HTR-8/SVneo (cell line): ENCODE measurements at regions not wholly inside any gene's neighbourhood (a gene's known extent, or its start where the extent isn't known, plus 50 kb on each side); places are given as distances from the start of the nearest gene placed in this dataset.

Experiments used
- DNase-seq: peaks from one replicate; pipeline ENCODE4 v3.0.0; 2011; ENCODE audit warnings: low spot score, mixed read lengths; ENCODE audit not compliant: insufficient read length
- FAIRE-seq: peaks from 2 replicates; lab custom pipeline; 2011; peaks lifted over from hg19 to GRCh38; lab: Jason Lieb, UNC

- peak; percentile 28 for FAIRE-seq
These were observed 385.0 kb upstream of the DDI1 start for GRCh38 chr11:103651341-103651998.

DNA sequence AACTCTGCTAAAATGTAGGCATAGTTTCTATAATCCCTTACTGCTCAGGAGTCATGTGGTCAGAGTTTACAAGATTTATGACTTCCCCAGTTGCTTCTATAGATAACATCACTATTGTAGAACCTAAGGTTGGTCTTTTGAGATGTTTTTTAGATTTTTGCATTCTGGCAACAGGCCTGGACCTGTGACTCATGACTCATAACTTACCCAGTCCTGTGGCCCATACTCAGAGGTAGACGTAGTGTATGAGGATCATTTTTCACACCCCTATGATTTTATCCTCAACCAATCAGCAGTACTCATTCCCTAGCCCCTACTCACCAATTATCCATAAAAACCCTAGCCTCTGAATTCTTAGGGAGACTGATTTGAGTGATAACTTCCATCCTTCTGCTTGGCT, 384.4 kb upstream of the DDI1 start:
- FAIRE-seq: peak; percentile 57
- DNase-seq: peak; percentile 67

More at GRCh38 chr11:103651341-103651998, 385.0 kb upstream of the DDI1 start:
- DNase-seq: no peak

GRCh38 chr11:103656382-103656781, 380.1 kb upstream of the DDI1 start:
- no peak for FAIRE-seq
- DNase-seq: no peak

DNA sequence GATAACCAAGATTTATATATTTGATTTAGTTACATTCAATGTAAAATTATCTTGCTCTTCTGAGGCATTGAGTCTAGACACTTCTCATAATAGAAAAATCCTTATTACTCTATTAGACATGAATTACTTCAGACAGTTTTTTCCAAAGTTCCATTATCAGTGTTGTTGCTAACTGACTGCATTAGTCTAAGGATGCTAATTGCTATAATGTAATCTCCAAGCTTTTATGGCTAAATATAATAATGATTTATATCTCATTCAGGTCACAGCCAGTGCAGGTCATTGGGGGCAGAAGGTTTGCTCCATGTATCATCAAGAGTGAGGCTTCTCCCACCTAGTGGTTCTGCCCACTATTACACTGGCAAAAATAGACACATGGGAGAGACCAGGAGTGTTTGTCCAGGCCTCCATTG, 377.2 kb upstream of the DDI1 start:
- FAIRE-seq (no peak), DNase-seq (peak; percentile 21)

DNA sequence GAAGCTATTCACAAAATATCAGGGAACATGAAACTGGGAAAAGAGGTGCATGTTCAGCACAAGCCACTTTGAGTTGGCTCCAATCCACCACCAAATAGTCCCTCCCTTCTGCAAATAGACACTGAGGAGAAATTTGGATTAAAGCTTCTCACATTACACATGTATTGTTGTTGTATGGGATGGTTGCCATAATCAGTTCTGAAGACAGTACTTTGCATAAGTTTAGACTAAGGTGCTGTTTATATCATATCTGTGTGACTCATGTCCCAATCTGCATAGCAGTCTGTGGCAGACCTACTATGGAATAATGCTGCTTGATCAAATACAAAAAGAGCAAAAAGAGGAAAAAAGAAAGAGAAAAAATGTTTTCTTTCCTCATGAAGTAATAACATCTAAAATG, 376.7 kb upstream of the DDI1 start:
- no peak for FAIRE-seq

DNA sequence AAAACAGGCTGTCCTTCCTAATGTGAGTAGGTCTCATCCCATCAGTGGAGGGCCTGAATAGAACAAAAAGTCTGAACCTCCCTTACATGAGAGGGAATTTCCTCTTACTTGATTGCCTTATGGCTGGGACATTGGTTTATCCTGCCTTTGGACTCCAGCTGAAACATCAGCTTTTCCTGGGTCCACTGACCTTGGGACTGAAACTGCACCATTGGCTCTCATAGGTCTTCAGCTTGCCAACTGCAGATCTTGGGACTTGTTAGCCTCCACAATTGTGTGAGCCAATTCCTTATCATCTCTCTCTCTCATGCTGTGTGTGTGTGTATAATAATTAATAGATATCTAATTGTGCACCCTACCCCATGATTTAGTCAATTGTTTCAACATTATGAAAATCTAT, 375.3 kb upstream of the DDI1 start:
- FAIRE-seq: no peak
- no peak for DNase-seq

More for the DNA sequence above, 376.7 kb upstream of the DDI1 start:
- no peak for DNase-seq

DNA sequence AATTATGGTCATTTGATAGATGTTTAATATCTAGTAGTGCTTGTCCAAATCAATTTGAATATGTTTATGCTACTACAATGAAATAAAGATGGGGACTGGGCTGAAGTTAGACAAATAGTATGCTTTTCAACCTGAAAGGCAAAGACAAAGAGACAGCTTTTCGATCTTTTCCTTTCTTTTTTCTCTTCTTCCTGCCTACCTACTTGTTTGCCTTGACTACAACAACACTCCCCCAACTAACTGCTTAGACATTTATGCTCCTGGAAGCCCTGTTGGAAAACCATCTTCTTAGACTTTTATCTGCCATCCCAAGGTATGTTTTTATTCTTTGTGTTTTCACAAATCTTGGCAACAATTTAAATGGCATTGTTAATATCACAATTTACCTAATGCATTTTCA, 374.4 kb upstream of the DDI1 start:
- FAIRE-seq (no peak), DNase-seq (no peak)

- no peak for DNase-seq
- no peak for FAIRE-seq
These were observed 373.6 kb upstream of the DDI1 start for GRCh38 chr11:103662880-103663279.

GRCh38 chr11:103668859-103669258, 367.6 kb upstream of the DDI1 start:
- FAIRE-seq (no peak), DNase-seq (no peak)

- DNase-seq (no peak), FAIRE-seq (no peak)
These were observed 365.2 kb upstream of the DDI1 start for GRCh38 chr11:103671143-103671651.

DNA sequence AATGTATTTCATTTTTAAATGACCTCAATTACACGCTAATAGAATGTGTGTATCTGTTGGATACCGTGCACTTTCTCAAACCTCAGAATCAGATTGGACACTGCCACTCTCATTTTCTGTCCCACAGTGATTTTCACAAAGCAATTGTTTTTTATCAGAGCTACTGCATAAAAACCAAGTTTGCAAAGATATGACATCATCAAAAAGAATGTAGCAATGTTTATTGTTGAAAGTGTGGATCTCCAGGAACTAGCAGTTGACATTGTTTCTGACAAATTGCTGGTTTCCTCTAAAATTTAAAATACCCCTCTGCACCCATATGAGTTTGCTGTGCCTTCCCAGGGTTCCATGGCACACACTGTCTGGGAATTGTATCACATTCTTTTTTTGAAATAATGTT, 362.7 kb upstream of the DDI1 start:
- no peak for FAIRE-seq
- DNase-seq: no peak

DNA sequence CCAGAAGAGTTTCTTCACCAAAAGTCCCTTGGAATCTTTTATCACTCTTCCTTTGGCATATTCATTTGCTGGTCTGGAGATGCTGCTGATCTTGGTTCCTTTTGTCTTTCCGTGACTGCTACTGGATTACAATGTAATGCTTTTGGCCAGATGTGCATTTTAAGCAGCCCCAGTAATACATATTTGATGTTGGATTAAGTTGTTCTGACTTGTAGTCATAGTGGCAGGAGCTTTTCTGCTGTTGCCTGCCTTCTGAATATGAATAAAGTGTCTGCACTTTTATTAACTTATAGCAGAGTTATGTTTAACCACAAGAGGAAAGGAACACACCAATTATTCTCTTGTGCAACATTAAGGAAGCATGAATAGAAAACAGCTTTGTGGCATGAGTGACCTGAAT, 360.0 kb upstream of the DDI1 start:
- no peak for DNase-seq
- FAIRE-seq: no peak

GRCh38 chr11:103680826-103681225, 355.6 kb upstream of the DDI1 start:
- DNase-seq (no peak), FAIRE-seq (no peak)

DNA sequence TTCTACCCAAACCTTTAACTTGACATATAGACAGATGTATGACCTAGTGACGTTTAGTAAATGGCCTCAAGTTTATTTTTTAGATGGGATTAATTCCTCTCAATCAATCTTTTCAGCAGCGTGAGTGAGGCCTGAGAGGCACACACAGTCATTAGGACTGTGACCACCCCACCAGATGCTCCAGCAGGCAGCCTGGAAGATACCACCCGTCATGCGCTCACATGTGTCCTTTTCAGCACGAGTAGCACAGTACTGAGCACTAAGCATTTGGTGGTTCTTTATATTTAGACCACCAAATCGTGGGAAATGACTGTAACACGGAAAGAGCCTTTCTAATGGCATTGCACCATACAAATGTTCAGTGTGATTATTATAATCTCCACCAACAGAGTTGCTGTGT, 354.6 kb upstream of the DDI1 start:
- no peak for DNase-seq
- FAIRE-seq: peak; percentile 9

- DNase-seq (peak; percentile 47), FAIRE-seq (peak; percentile 99)
These were observed 353.9 kb upstream of the DDI1 start for GRCh38 chr11:103682318-103683184.

DNA sequence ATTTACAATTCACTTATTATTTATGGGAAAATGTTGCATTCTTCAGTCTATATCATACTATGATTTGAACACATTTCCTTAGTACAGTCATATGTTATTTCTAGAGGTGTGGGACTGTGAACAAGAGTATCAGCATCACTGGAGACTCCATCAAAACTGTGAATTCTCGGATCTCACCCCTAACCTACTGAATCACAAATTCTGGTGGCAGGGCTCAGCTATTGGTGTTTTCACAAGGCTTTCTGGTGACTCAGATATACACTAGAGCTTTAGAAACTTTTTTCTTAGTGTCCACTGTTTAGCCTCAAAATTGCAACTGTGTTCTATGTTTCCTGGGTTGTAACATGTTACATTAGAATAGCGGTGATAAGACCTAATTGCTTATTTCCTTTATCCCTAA, 352.9 kb upstream of the DDI1 start:
- FAIRE-seq: no peak
- no peak for DNase-seq

- DNase-seq (no peak), FAIRE-seq (no peak)
These were observed 347.5 kb upstream of the DDI1 start for GRCh38 chr11:103688924-103689323.

- DNase-seq (no peak), FAIRE-seq (no peak)
These were observed 346.1 kb upstream of the DDI1 start for GRCh38 chr11:103690356-103690755.

DNA sequence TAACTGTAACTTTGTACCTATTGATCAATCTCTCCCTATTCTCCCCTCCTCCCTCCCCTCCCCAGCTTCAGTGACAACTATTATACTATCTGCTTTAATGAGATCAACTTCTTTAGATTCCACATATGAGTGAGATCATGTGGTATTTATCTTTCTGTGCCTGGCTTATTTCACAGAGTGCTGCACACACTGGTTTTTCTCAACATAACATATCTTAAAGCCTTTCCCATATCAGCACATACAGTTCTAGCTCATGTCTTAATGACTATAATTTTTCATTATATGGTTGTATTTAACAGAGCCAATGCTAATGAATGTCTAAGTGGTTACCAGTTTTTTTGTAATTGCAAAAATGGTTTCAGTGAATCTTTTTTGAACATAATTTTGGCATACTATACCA, 340.3 kb upstream of the DDI1 start:
- no peak for FAIRE-seq
- DNase-seq: no peak

- no peak for DNase-seq
- no peak for FAIRE-seq
These were observed 337.2 kb upstream of the DDI1 start for GRCh38 chr11:103699216-103699615.

DNA sequence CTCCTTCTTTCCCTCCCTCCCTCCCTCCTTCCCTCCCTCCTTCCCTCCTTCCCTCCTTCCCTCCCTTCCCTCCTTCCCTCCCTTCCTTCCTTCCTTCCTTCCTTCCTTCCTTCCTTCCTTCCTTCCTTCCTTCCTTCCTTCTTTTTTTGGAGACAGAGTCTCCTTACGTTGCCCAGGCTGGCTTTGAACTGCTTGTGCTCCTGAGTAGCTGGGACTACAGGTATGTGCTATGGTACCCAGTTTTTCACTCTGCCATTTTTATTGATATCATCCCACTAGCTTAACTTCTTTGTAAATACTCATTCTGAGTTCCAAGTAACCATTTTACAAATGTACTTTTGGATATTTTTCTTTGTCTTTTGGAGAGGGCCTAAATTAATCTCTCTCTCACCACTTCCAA, 336.8 kb upstream of the DDI1 start:
- DNase-seq: no peak
- no peak for FAIRE-seq
